Endodermal cell (in vitro differentiated cells): ENCODE measurements at regions not wholly inside any gene's neighbourhood (a gene's known extent, or its start where the extent isn't known, plus 50 kb on each side); places are given as distances from the start of the nearest gene placed in this dataset.

Experiments used
- DNase-seq: peaks from one replicate; pipeline ENCODE4 v3.0.0-alpha.2; 2017
- H3K27ac ChIP-seq: 2 replicates; pipeline ENCODE4 v1.5.1; 2013; ENCODE audit warnings: mild to moderate bottlenecking, low read depth, low read length, moderate library complexity
- H3K27me3 ChIP-seq: 2 replicates; pipeline ENCODE4 v1.6.1; 2013; ENCODE audit warnings: mild to moderate bottlenecking, low read length, moderate library complexity; ENCODE audit not compliant: insufficient read depth, control insufficient read depth, poor library complexity, severe bottlenecking
- H3K36me3 ChIP-seq: 2 replicates; pipeline ENCODE4 v1.7.0; 2013; ENCODE audit warnings: mild to moderate bottlenecking, low read length, moderate library complexity; ENCODE audit not compliant: control insufficient read depth, insufficient read depth
- H3K4me1 ChIP-seq: one replicate; pipeline ENCODE4 v1.7.0; 2013; ENCODE audit warnings: low read length; ENCODE audit not compliant: control insufficient read depth, insufficient read depth
- H3K4me3 ChIP-seq: 2 replicates; pipeline ENCODE4 v1.5.1; 2013; ENCODE audit warnings: mild to moderate bottlenecking, low read length, moderate library complexity
- H3K9ac ChIP-seq: 2 replicates; pipeline ENCODE4 v1.6.1; 2013; ENCODE audit warnings: mild to moderate bottlenecking, low read length, moderate library complexity; ENCODE audit not compliant: poor library complexity, severe bottlenecking; ENCODE audit errors: extremely low read depth
- H3K9me3 ChIP-seq: 2 replicates; pipeline ENCODE4 v1.6.1; 2013; ENCODE audit warnings: mild to moderate bottlenecking, low read length, moderate library complexity; ENCODE audit not compliant: control insufficient read depth
- H3K27ac Mint-ChIP-seq: 2 replicates; pipeline ENCODE4 v1.8.0; 2020; ENCODE audit warnings: mixed read lengths
- H3K27me3 Mint-ChIP-seq: 2 replicates; pipeline ENCODE4 v1.8.0; 2021; ENCODE audit warnings: mild to moderate bottlenecking, mixed read lengths; ENCODE audit not compliant: insufficient read depth
- H3K36me3 Mint-ChIP-seq: 2 replicates; pipeline ENCODE4 v1.8.0; 2020; ENCODE audit warnings: low read depth, mixed read lengths
- H3K4me1 Mint-ChIP-seq: 2 replicates; pipeline ENCODE4 v1.8.0; 2020; ENCODE audit warnings: mixed read lengths
- H3K4me3 Mint-ChIP-seq: 2 replicates; pipeline ENCODE4 v1.8.0; 2020; ENCODE audit warnings: mild to moderate bottlenecking, moderate library complexity, mixed read lengths
- H3K9me3 Mint-ChIP-seq: 2 replicates; pipeline ENCODE4 v1.8.0; 2020; ENCODE audit warnings: mild to moderate bottlenecking, mixed read lengths
- WGBS, 2 experiments: methylation state at CpG; one replicate each; pipeline versions ENCODE4 v1.1.5 to v1.1.7; 2013; ENCODE audit warnings: missing lambda C conversion rate in 2 of 2, mixed read lengths in 1 of 2; ENCODE audit not compliant: insufficient coverage in 1 of 2, insufficient read length in 1 of 2; 5-methylcytosine and 5-hydroxymethylcytosine counted together
- TF ChIP-seq, protein P1 (sequence below): fragments of 200-600 bp; sonication (generic); conservative IDR thresholded peaks from 2 replicates; pipeline ENCODE4 v1.5.0; 2021; ENCODE audit warnings: antibody characterized with exemption, mild to moderate bottlenecking

DNA sequence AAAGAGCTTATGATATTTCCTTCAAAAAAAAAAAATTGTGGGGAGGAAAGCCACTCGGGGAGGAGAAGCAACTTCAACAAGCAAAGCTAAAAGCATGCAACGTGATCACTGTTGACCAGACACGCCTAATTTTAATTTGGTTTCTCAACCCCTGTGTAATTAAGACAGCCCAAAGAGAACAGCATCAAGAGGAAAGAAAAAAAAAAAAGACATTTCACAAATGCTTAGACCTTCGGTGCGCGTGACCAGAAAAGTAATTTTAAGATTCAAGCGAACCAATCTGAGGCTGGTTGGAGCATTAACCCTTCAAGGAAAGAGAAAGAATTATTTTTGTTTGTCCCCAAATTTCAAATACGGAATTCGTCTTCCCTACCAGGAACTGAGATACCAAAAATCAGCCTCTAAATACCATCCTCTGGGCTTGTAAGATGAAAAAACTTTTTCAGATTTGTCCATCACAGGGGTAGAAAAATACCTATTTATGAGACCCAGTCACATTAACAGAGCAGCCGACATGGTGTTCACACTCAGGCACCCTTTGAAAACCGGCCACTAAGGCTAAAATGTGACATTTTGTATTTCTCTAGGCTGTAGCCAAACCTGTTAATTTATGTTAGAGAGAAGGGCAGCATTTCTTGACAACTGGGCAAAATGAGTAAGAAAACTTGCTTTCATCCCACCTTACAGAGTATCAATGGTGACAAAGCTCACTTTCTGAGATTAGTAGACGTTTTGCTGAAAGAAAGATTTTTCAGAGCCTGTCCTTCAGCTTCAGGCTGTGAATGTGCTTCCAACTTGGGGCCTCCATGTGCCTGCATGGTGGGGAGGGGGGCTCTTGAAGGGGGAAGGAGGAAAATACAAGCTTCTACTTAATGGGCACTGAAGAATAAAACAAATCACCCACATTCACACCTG is 179.9 kb upstream of the KLF14 start:
- H3K9me3 Mint-ChIP-seq: no peaks in the 10 kb centered on the region
- Histone ChIP-seq H3K27ac (no peak overlapping the region), H3K9ac (no peak overlapping the region), H3K27me3 (no peaks in the 10 kb centered on the region), H3K36me3 (no peaks in the 10 kb centered on the region), H3K9me3 (no peaks in the 10 kb centered on the region), H3K4me1 (peaks cover 17% of the 10 kb centered on the region), H3K4me3 (no peak overlapping the region)
- H3K4me3 Mint-ChIP-seq: no peak overlapping the region
- TF ChIP-seq, protein P1, sequence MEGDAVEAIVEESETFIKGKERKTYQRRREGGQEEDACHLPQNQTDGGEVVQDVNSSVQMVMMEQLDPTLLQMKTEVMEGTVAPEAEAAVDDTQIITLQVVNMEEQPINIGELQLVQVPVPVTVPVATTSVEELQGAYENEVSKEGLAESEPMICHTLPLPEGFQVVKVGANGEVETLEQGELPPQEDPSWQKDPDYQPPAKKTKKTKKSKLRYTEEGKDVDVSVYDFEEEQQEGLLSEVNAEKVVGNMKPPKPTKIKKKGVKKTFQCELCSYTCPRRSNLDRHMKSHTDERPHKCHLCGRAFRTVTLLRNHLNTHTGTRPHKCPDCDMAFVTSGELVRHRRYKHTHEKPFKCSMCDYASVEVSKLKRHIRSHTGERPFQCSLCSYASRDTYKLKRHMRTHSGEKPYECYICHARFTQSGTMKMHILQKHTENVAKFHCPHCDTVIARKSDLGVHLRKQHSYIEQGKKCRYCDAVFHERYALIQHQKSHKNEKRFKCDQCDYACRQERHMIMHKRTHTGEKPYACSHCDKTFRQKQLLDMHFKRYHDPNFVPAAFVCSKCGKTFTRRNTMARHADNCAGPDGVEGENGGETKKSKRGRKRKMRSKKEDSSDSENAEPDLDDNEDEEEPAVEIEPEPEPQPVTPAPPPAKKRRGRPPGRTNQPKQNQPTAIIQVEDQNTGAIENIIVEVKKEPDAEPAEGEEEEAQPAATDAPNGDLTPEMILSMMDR: no peak
- no peak overlapping the region for H3K27ac Mint-ChIP-seq
- DNase-seq: no peak
- peaks cover 58% of the 10 kb centered on the region for H3K4me1 Mint-ChIP-seq
- H3K36me3 Mint-ChIP-seq: no peaks in the 10 kb centered on the region
- whole genome bisulfite sequencing, 2 experiments: 63 to 79% methylated on average over 10 to 12 of the region's 12 CpGs
- H3K27me3 Mint-ChIP-seq: no peaks in the 10 kb centered on the region

DNA sequence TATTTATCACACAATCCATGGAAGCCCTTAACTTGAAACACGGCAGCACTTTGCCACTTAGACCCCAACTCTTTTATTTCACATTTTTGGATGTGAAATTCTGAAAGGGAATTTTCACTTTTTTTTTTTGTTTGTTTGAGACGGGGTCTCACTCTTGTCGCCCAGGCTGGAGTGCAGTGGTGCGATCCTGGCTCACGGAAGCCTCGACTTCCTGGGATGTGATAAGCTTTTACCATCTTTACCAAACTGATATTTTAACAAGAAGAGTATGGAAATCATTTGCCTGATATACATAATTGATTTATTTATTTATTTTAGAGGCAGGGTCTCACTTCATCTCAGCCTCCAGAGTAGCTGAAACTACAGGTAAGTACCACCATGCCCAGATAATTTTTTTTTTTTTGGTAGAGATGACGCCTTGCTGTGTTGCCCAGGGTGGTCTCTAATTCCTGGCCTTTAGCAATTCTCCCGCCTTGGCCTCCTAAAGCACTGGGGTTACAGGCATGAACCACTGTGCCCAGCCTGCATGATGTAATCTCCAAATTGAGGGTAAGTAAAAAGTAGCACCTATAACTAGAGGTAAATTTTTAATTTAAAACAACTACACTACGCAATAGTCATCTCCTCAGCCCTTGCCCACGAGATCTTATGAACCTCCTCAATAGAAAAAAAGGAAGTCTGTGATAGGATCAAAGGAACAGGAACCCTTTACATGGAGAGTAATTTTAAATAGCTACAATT is 180.7 kb upstream of the KLF14 start:
- no peak overlapping the region for H3K4me3 Mint-ChIP-seq
- Histone ChIP-seq H3K27me3 (no peaks in the 10 kb centered on the region), H3K9ac (no peak overlapping the region), H3K4me1 (peaks cover 17% of the 10 kb centered on the region), H3K27ac (no peak overlapping the region), H3K9me3 (no peaks in the 10 kb centered on the region), H3K36me3 (no peaks in the 10 kb centered on the region), H3K4me3 (no peak overlapping the region)
- H3K9me3 Mint-ChIP-seq: no peaks in the 10 kb centered on the region
- no peak for DNase-seq
- TF ChIP-seq, protein P1: no peak
- no peaks in the 10 kb centered on the region for H3K27me3 Mint-ChIP-seq
- no peak overlapping the region for H3K27ac Mint-ChIP-seq
- H3K4me1 Mint-ChIP-seq: peaks cover 58% of the 10 kb centered on the region
- WGBS, 2 experiments: 95 to 100% methylated on average over 1 to 9 of the region's 10 CpGs
- H3K36me3 Mint-ChIP-seq: no peaks in the 10 kb centered on the region

GRCh38 chr7:130917669-130918128 is 183.7 kb upstream of the KLF14 start:
- TF ChIP-seq, protein P1: no peak
- 86 to 92% methylated on average over 1 to 5 of the region's 5 CpGs for WGBS, 2 experiments
- Histone ChIP-seq H3K27me3 (no peaks in the 10 kb centered on the region), H3K9me3 (no peaks in the 10 kb centered on the region), H3K9ac (no peak overlapping the region), H3K4me3 (no peak overlapping the region), H3K36me3 (no peaks in the 10 kb centered on the region), H3K4me1 (peaks cover 6% of the 10 kb centered on the region), H3K27ac (no peak overlapping the region)
- Mint-ChIP-seq H3K9me3 (no peaks in the 10 kb centered on the region), H3K36me3 (no peaks in the 10 kb centered on the region), H3K4me3 (no peak overlapping the region), H3K27me3 (no peaks in the 10 kb centered on the region), H3K4me1 (peaks cover 49% of the 10 kb centered on the region), H3K27ac (no peak overlapping the region)
- DNase-seq: no peak
